LNCaP clone FGC (cell line): ENCODE measurements at regions not wholly inside any gene's neighbourhood (a gene's known extent, or its start where the extent isn't known, plus 50 kb on each side); places are given as distances from the start of the nearest gene placed in this dataset.
"Not testable (repeated sequence)": the region's sequence is repeated elsewhere in the genome, so short reads cannot be mapped to it uniquely, and the experiment has no call there.

Source experiments
- DNase-seq: peaks from one replicate; pipeline ENCODE4 v3.0.0-alpha.2; 2011; ENCODE audit warnings: low read depth
- H3K4me3 ChIP-seq: 2 replicates; pipeline ENCODE4 v1.5.1; 2011; ENCODE audit warnings: mild to moderate bottlenecking, low read depth, low read length, control low read depth
- CTCF ChIP-seq: IDR thresholded peaks from 2 replicates; pipeline ENCODE4 v1.5.1; 2012; ENCODE audit warnings: mild to moderate bottlenecking; ENCODE audit not compliant: control insufficient read depth, insufficient read depth; ENCODE audit errors: extremely low read depth

GRCh38 chrX:112520124-112520523 lies 159.6 kb downstream of the LHFPL1 start:
- DNase-seq = no peak
- no peak overlapping the region for H3K4me3 ChIP-seq
- no peak for TF ChIP-seq CTCF

GRCh38 chrX:112513154-112513553 lies 166.6 kb downstream of the LHFPL1 start:
- no peak for DNase-seq
- TF ChIP-seq CTCF = no peak
- no peak overlapping the region for H3K4me3 ChIP-seq

- no peak for DNase-seq
- TF ChIP-seq CTCF = 0 out of 2 replicates have a peak, but pooled peaks have one; percentile 10
- no peak overlapping the region for H3K4me3 ChIP-seq
Observed at GRCh38 chrX:112512509-112512908, 167.2 kb downstream of the LHFPL1 start.

- no peak for DNase-seq
- H3K4me3 ChIP-seq = no peak overlapping the region
- TF ChIP-seq CTCF = no peak
Observed at GRCh38 chrX:112510629-112511028, 169.1 kb downstream of the LHFPL1 start.

- no peak for DNase-seq
- TF ChIP-seq CTCF = no peak
- H3K4me3 ChIP-seq = no peak overlapping the region
Observed at GRCh38 chrX:112477653-112478052, 202.1 kb downstream of the LHFPL1 start.

- no peak overlapping the region for H3K4me3 ChIP-seq
- no peak for DNase-seq
- TF ChIP-seq CTCF = no peak
Observed at GRCh38 chrX:112473654-112474053, 206.1 kb downstream of the LHFPL1 start.

- DNase-seq = no peak
- TF ChIP-seq CTCF = no peak
- H3K4me3 ChIP-seq = no peak overlapping the region
Observed at GRCh38 chrX:112470551-112470950, 209.2 kb downstream of the LHFPL1 start.

- not testable (repeated sequence) for DNase-seq, H3K4me3 ChIP-seq
Observed at GRCh38 chrX:112461949-112462450, 217.7 kb downstream of the LHFPL1 start.
